ENCODE measurements at regions not wholly inside any gene's neighbourhood (a gene's known extent, or its start where the extent isn't known, plus 50 kb on each side); places are given as distances from the start of the nearest gene placed in this dataset.

GRCh38 chr7:85471740-85472139 lies 284.9 kb upstream of the SEMA3D start:
- DNase-seq (ENCODE audit: low read depth), result no peak
- in situ Hi-C loops (cut with HindIII; ENCODE audit: low sequenced_read_pairs), result loop anchor here (25.0 kb wide), 1 partner anchor 216 kb away; no protein-coding TSS in a partner anchor
- no peak for TF ChIP-seq CTCF (IDR thresholded peaks at IDR 0.05; ENCODE audit: low read depth, low read length, missing control alignments)
- no peak overlapping the region for H3K4me3 ChIP-seq (ENCODE audit: low read depth, low read length)

- in situ Hi-C loops (cut with HindIII; ENCODE audit: low sequenced_read_pairs), result loop anchor here (25.0 kb wide), 1 partner anchor 216 kb away; no protein-coding TSS in a partner anchor
- no peak for TF ChIP-seq CTCF (IDR thresholded peaks at IDR 0.05; ENCODE audit: low read depth, low read length, missing control alignments)
- no peak overlapping the region for H3K4me3 ChIP-seq (ENCODE audit: low read depth, low read length)
- DNase-seq (ENCODE audit: low read depth), result no peak
These were observed 284.5 kb upstream of the SEMA3D start for GRCh38 chr7:85471307-85471706.

- no peak for DNase-seq (ENCODE audit: low read depth)
- no peak overlapping the region for H3K4me3 ChIP-seq (ENCODE audit: low read depth, low read length)
- TF ChIP-seq CTCF (IDR thresholded peaks at IDR 0.05; ENCODE audit: low read depth, low read length, missing control alignments), result no peak
- in situ Hi-C loops (cut with HindIII; ENCODE audit: low sequenced_read_pairs), result loop anchor here (25.0 kb wide), 1 partner anchor 218 kb away; no protein-coding TSS in a partner anchor
These were observed 282.7 kb upstream of the SEMA3D start for GRCh38 chr7:85469446-85470010.

- no peak for TF ChIP-seq CTCF (IDR thresholded peaks at IDR 0.05; ENCODE audit: low read depth, low read length, missing control alignments)
- no peak overlapping the region for H3K4me3 ChIP-seq (ENCODE audit: low read depth, low read length)
- in situ Hi-C loops (cut with HindIII; ENCODE audit: low sequenced_read_pairs), result loop anchor here (25.0 kb wide), 1 partner anchor 223 kb away; no protein-coding TSS in a partner anchor
These were observed 277.3 kb upstream of the SEMA3D start for GRCh38 chr7:85464042-85464651.

GRCh38 chr7:85462671-85463070 lies 275.8 kb upstream of the SEMA3D start:
- DNase-seq (ENCODE audit: low read depth), result no peak
- no peak for TF ChIP-seq CTCF (IDR thresholded peaks at IDR 0.05; ENCODE audit: low read depth, low read length, missing control alignments)
- in situ Hi-C loops (cut with HindIII; ENCODE audit: low sequenced_read_pairs), result loop anchor here (25.0 kb wide), 1 partner anchor 225 kb away; no protein-coding TSS in a partner anchor
- no peak overlapping the region for H3K4me3 ChIP-seq (ENCODE audit: low read depth, low read length)

More at GRCh38 chr7:85464042-85464651, 277.3 kb upstream of the SEMA3D start:
- DNase-seq (ENCODE audit: low read depth), result no peak

GRCh38 chr7:85457911-85458310 lies 271.1 kb upstream of the SEMA3D start:
- in situ Hi-C loops (cut with HindIII; ENCODE audit: low sequenced_read_pairs), result loop anchor here (25.0 kb wide), 1 partner anchor 229 kb away; no protein-coding TSS in a partner anchor
- no peak for DNase-seq (ENCODE audit: low read depth)
- TF ChIP-seq CTCF (IDR thresholded peaks at IDR 0.05; ENCODE audit: low read depth, low read length, missing control alignments), result no peak

More at GRCh38 chr7:85457911-85458310, 271.1 kb upstream of the SEMA3D start:
- H3K4me3 ChIP-seq (ENCODE audit: low read depth, low read length), result no peak overlapping the region
